Subcutaneous abdominal adipose tissue (tissue), 5 donors: ENCODE measurements at regions not wholly inside any gene's neighbourhood (a gene's known extent, or its start where the extent isn't known, plus 50 kb on each side); places are given as distances from the start of the nearest gene placed in this dataset.

Experiments
- H3K27ac ChIP-seq: one replicate; pipeline ENCODE4 v1.7.0; 2013; ENCODE audit warnings: low read depth, mild to moderate bottlenecking, inconsistent platforms, low read length, moderate library complexity
- H3K27me3 ChIP-seq, 5 donors: one replicate each; pipeline ENCODE4 v1.7.0; 2013; ENCODE audit warnings: low read length in 5 of 5, inconsistent platforms in 1 of 5; ENCODE audit not compliant: control insufficient read depth in 5 of 5, insufficient read depth in 4 of 5
- H3K36me3 ChIP-seq, 5 donors: one replicate each; pipeline ENCODE4 v1.7.0; 2013; ENCODE audit warnings: low read length in 5 of 5; ENCODE audit not compliant: control insufficient read depth in 5 of 5, insufficient read depth in 5 of 5
- H3K4me1 ChIP-seq, 5 donors: one replicate each; pipeline ENCODE4 v1.7.0; 2013; ENCODE audit warnings: low read length in 5 of 5, mild to moderate bottlenecking in 3 of 5, moderate library complexity in 1 of 5; ENCODE audit not compliant: control insufficient read depth in 5 of 5, insufficient read depth in 5 of 5
- H3K4me3 ChIP-seq, 5 donors: one replicate each; pipeline ENCODE4 v1.7.0; 2013; ENCODE audit warnings: low read length in 5 of 5, low read depth in 1 of 5
- H3K9ac ChIP-seq, 5 donors: one replicate each; pipeline ENCODE4 v1.7.0; 2013; ENCODE audit warnings: low read length in 5 of 5, mild to moderate bottlenecking in 4 of 5, moderate library complexity in 3 of 5
- H3K9me3 ChIP-seq, 5 donors: one replicate each; pipeline ENCODE4 v1.7.0; 2013; ENCODE audit warnings: low read length in 5 of 5; ENCODE audit not compliant: control insufficient read depth in 5 of 5
- donor health status: healthy.
- donor health status: healthy.
- donor health status: healthy.
- donor health status: healthy.
- donor health status: healthy.

DNA sequence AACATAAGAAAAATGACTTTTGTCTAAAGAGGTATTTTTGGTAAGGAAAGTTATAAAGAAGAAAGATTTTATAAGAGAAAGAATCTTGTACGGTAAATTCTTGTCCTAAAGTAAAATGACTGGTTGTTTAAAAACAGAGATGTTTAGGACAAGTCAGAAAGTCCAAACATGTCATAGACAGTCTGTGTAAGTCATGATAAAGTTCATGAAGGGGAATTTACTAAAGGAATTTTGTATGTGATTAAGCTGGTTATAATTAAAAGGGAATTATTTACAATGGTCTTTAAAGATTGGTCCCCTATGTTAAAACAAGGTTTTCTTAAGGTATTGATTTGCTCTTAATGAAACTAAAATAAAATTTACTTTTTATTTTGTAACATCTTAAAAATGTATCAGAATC lies 269.4 kb upstream of the CCDC196 start:
- Histone ChIP-seq H3K9me3 (peaks cover 0 to 27% (median 18%) of the 10 kb centered on the region in 5 donors), H3K4me3 (no peak overlapping the region), H3K9ac (no peak overlapping the region), H3K36me3 (no peaks in the 10 kb centered on the region), H3K4me1 (no peaks in the 10 kb centered on the region), H3K27me3 (no peaks in the 10 kb centered on the region), H3K27ac (no peak overlapping the region)

DNA sequence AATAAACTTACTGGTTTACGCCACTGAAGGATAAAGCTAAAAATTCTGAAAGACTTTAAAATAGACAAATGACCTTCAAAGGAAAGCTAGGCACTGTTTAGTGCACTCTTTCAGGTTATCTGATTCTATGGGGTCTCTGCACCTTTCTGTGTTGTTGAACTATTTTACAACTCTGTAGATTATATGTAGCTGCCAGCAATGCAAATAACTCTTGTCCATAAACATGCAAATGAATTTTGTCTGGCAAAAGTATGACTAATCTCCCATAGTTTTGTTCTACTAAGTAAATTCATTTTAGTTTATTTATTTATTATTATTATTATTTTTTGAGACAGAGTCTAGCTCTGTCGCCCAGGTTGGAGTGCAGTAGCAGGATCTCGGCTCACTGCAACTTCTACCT lies 266.3 kb upstream of the CCDC196 start:
- Histone ChIP-seq H3K4me3 (no peak overlapping the region), H3K27ac (no peak overlapping the region), H3K36me3 (no peaks in the 10 kb centered on the region), H3K9me3 (peaks cover 0 to 27% (median 18%) of the 10 kb centered on the region in 5 donors), H3K4me1 (no peaks in the 10 kb centered on the region), H3K9ac (no peak overlapping the region), H3K27me3 (no peaks in the 10 kb centered on the region)

DNA sequence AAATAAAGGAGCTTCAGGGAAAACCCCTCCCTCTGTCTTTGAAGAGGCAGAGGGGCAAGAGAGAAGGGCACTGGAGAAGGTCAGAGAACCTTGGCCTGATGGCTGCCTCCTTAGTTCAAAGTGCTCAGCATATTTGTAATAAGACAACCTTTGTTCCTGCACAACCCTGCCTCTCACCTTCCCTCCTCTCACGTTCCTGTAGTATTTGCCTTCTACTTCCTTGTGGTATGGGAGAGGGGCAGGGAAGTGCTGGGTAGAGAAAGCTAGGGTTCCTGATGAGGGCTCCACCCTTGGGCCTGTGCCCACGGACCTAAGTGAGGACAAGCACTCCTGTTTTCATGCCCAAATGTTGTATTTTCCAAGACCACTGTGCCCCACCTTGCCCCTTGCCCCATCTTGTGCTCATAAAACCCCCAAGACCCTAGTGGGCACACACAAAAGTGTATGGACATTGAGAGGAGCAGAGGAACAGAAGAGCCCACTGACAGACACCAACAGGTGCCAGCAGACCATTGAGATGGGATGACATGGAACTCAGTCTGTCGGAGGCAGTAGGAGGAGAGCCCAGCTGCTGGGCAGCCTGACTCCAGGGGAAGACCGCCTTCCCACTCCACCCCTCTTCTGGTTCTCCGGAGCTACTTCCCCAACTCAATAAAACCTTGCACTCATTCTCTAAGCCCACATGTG lies 261.5 kb upstream of the CCDC196 start:
- no peak overlapping the region for H3K9ac ChIP-seq
- H3K27ac ChIP-seq = no peak overlapping the region

DNA sequence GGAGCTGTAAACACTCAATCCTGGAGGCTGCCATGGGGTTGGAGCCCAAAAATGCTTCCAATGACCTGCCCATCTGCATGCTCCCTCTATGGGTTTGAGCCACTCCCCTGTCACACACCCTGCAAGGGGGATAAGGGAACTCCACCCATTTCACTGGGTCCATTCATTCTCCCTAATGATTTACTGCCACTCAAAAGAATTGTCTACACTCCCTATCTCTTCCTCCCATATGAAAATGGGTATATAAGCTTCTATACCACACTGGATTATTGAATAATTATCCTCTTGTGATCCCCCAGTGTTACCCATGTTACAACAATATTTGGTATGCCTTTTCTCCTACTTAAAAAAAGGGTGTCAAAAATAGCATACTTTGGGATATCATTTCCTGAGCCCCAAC lies 260.8 kb upstream of the CCDC196 start:
- peaks cover 0 to 13% (median 0%) of the 10 kb centered on the region in 5 donors for H3K9me3 ChIP-seq
- no peak overlapping the region for H3K27ac ChIP-seq
- H3K36me3 ChIP-seq = no peaks in the 10 kb centered on the region
- H3K27me3 ChIP-seq = no peaks in the 10 kb centered on the region
- H3K4me1 ChIP-seq = no peaks in the 10 kb centered on the region
- H3K4me3 ChIP-seq = no peak overlapping the region
- no peak overlapping the region for H3K9ac ChIP-seq

More for the DNA sequence above, 261.5 kb upstream of the CCDC196 start:
- no peaks in the 10 kb centered on the region for H3K4me1 ChIP-seq
- H3K4me3 ChIP-seq = no peak overlapping the region
- H3K9me3 ChIP-seq = peaks cover 0 to 13% (median 0%) of the 10 kb centered on the region in 5 donors
- no peaks in the 10 kb centered on the region for H3K27me3 ChIP-seq
- no peaks in the 10 kb centered on the region for H3K36me3 ChIP-seq

DNA sequence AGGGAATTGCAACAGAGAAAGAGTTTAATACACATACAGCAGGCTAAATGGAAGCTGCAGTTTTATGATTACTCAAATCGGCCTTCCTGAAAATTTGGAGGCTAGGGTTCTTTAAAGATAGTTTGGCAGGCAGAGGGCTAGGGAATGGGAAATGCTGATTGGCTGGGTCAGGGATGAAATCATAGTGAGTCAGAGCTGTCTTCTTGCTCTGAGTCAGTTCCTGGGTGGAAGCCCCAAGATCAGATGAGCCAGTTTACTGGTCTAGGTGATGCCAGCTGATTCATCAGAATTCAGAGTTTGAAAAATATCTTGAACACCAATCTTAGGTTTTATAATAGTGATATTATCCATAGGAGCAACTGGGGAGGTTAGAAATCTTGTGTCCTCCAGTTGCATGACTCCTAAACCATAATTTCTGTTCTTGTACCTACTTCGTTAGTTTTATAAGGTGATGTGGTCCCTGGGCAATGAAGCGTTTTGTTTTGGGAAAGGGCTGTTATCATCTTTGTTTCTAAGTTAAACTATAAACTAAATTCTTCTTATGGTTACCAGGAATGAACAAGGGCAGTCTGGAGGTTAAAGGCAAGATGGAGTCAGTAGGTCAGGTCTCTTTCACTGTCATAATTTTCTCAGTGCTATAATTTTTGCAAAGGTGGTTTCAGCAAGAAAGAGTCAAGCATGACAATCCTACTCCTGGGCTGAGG lies 257.8 kb upstream of the CCDC196 start:
- H3K4me1 ChIP-seq = peaks cover 0 to 4% (median 0%) of the 10 kb centered on the region in 5 donors
- peaks cover 0 to 4% (median 0%) of the 10 kb centered on the region in 5 donors for H3K27me3 ChIP-seq
- no peak overlapping the region for H3K4me3 ChIP-seq
- peaks cover 0 to 13% (median 0%) of the 10 kb centered on the region in 5 donors for H3K9me3 ChIP-seq
- H3K27ac ChIP-seq = no peak overlapping the region
- H3K9ac ChIP-seq = no peak overlapping the region
- no peaks in the 10 kb centered on the region for H3K36me3 ChIP-seq

DNA sequence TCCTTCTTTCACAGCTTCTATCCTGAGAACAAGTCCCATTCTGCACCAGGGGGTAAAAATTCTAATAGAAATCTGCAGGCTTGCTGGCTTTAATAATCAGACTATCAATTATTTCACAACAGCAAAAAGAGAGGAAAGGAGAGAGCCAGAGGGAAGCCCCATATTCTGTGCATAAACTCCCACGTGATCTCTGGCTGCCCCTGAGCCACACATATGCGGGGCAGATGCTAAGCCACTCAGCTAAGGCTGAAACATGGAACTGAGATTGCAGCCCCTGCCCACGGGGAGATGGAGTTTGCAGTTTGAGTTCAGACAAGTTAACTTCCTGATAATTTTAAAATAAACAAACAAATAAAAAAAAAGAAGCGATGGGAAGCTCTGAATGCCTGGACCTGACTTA lies 254.4 kb upstream of the CCDC196 start:
- no peak overlapping the region for H3K27ac ChIP-seq
- H3K36me3 ChIP-seq = no peaks in the 10 kb centered on the region
- no peak overlapping the region for H3K4me3 ChIP-seq
- peaks cover 0 to 4% (median 0%) of the 10 kb centered on the region in 5 donors for H3K4me1 ChIP-seq
- peaks cover 0 to 7% (median 0%) of the 10 kb centered on the region in 5 donors for H3K27me3 ChIP-seq
- peaks cover 0 to 13% (median 0%) of the 10 kb centered on the region in 5 donors for H3K9me3 ChIP-seq
- no peak overlapping the region for H3K9ac ChIP-seq

DNA sequence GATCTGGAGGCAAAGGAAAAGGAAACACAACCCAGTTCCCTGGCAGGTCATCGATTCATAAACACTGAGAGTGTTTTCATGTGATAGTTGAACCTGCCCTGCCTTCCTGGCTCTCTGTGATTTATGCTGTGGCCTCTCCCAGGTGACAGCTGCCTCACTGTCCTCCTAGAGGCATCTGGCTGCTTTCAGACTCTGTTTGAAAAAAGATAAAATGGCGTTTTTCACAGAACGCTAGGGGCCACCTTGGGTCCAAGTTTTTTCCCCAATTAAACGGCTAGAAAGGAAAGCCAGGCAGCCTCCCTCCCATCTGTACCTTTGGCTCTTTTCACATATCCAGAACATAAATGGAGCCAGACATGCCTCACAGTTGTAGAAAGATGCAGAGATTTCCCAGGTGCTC lies 252.6 kb upstream of the CCDC196 start:
- H3K9me3 ChIP-seq = no peaks in the 10 kb centered on the region
- H3K27me3 ChIP-seq = peaks cover 0 to 7% (median 0%) of the 10 kb centered on the region in 5 donors
- H3K36me3 ChIP-seq = no peaks in the 10 kb centered on the region
- H3K27ac ChIP-seq = no peak overlapping the region
- no peak overlapping the region for H3K4me3 ChIP-seq
- H3K4me1 ChIP-seq = peaks cover 0 to 6% (median 3%) of the 10 kb centered on the region in 5 donors
- H3K9ac ChIP-seq = no peak overlapping the region

DNA sequence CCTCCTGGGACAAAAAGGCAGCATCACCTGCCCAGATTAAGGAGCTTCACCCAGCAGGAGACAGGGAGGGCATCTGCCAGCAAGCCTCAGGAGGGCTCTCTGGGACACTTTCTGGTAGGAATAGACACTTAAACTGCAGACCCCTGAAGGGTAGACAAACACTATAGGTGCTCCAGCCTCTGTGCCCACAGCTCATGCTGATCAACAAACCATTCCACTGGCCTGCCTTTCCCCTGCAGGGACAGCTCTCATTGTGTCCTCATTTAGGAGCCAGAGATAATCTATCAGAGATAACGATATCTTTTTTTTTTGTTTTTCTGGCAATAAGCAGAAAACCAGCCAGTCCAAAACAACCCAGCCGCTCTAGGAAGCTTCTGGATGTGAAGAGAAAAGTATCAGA lies 251.8 kb upstream of the CCDC196 start:
- Histone ChIP-seq H3K4me1 (peaks cover 0 to 15% (median 10%) of the 10 kb centered on the region in 5 donors), H3K9me3 (no peaks in the 10 kb centered on the region), H3K36me3 (no peaks in the 10 kb centered on the region), H3K27me3 (peaks cover 0 to 7% (median 0%) of the 10 kb centered on the region in 5 donors), H3K4me3 (no peak overlapping the region), H3K27ac (no peak overlapping the region), H3K9ac (no peak overlapping the region)

DNA sequence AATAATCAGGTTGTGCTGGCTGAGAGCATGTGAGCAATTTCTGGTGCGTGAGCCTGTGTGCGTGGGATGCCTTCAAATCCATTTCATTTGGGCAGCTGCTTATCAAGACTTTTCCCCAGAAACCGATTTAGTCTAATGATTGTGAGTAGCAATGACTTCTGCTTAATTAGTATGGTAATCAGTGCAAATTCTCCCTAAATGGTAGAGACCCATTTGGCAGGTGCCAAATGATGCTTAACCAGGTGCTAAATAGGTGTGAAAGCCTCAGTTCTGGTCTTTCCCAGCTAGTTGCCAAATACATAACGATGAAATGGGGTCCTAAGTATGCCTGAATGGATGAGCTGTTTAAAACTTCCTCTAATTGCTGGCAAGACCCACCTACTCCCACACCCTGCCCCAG lies 248.4 kb upstream of the CCDC196 start:
- H3K9me3 ChIP-seq = no peaks in the 10 kb centered on the region
- H3K27me3 ChIP-seq = peaks cover 0 to 4% (median 0%) of the 10 kb centered on the region in 5 donors
- H3K4me3 ChIP-seq = no peak overlapping the region
- H3K9ac ChIP-seq = no peak overlapping the region
- peaks cover 0 to 15% (median 10%) of the 10 kb centered on the region in 5 donors for H3K4me1 ChIP-seq
- H3K27ac ChIP-seq = no peak overlapping the region
- no peaks in the 10 kb centered on the region for H3K36me3 ChIP-seq

DNA sequence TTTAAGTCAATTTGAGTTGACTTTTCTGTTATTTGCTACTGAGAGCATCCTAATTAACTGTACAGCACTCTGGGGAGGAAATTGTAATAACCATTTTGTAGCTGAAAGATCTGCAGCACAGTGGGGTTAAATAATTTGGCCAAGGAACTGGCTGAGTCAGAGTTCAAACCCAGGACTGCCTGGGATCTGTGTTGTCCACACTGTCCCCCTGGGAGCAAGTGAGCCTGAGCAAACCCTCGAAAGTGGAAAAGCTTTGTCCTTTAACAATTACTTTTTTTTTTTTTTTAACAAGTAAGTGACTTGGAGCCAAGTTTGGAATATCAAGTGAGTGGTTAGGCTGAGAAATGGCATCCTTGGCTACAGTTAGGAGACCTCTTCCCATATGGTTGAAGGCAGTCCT lies 247.2 kb upstream of the CCDC196 start:
- peaks cover 0 to 15% (median 10%) of the 10 kb centered on the region in 5 donors for H3K4me1 ChIP-seq
- H3K27ac ChIP-seq = no peak overlapping the region
- no peaks in the 10 kb centered on the region for H3K36me3 ChIP-seq
- H3K9me3 ChIP-seq = no peaks in the 10 kb centered on the region
- no peak overlapping the region for H3K4me3 ChIP-seq
- H3K27me3 ChIP-seq = peaks cover 0 to 4% (median 0%) of the 10 kb centered on the region in 5 donors
- H3K9ac ChIP-seq = no peak overlapping the region
